Endothelial cell (in vitro differentiated cells): ENCODE measurements at regions not wholly inside any gene's neighbourhood (a gene's known extent, or its start where the extent isn't known, plus 50 kb on each side); places are given as distances from the start of the nearest gene placed in this dataset.

ENCODE experiments used
- DNase-seq: peaks from one replicate; pipeline ENCODE4 v3.0.0; 2021; ENCODE audit warnings: low spot score
- H3K27ac Mint-ChIP-seq: one replicate; pipeline ENCODE4 v1.8.0; 2021; ENCODE audit warnings: mixed read lengths, inconsistent platforms; ENCODE audit not compliant: unreplicated experiment
- H3K27me3 Mint-ChIP-seq: one replicate; pipeline ENCODE4 v1.8.0; 2021; ENCODE audit warnings: mild to moderate bottlenecking, moderate library complexity, mixed read lengths, inconsistent platforms; ENCODE audit not compliant: unreplicated experiment
- H3K36me3 Mint-ChIP-seq: one replicate; pipeline ENCODE4 v1.8.0; 2021; ENCODE audit warnings: mild to moderate bottlenecking, low read depth, mixed read lengths, inconsistent platforms; ENCODE audit not compliant: unreplicated experiment
- H3K4me1 Mint-ChIP-seq: one replicate; pipeline ENCODE4 v1.8.0; 2021; ENCODE audit warnings: mild to moderate bottlenecking, mixed read lengths, inconsistent platforms; ENCODE audit not compliant: unreplicated experiment
- H3K4me3 Mint-ChIP-seq: one replicate; pipeline ENCODE4 v1.8.0; 2021; ENCODE audit warnings: mild to moderate bottlenecking, mixed read lengths, inconsistent platforms; ENCODE audit not compliant: unreplicated experiment
- H3K9me3 Mint-ChIP-seq: one replicate; pipeline ENCODE4 v1.8.0; 2021; ENCODE audit warnings: mixed read lengths, inconsistent platforms; ENCODE audit not compliant: unreplicated experiment
- TF ChIP-seq, protein P1 (sequence below): fragments of 200-600 bp; sonication (generic); IDR thresholded peaks from one replicate; pipeline ENCODE4 v1.5.0; 2021; ENCODE audit warnings: antibody characterized with exemption; ENCODE audit not compliant: unreplicated experiment

DNA sequence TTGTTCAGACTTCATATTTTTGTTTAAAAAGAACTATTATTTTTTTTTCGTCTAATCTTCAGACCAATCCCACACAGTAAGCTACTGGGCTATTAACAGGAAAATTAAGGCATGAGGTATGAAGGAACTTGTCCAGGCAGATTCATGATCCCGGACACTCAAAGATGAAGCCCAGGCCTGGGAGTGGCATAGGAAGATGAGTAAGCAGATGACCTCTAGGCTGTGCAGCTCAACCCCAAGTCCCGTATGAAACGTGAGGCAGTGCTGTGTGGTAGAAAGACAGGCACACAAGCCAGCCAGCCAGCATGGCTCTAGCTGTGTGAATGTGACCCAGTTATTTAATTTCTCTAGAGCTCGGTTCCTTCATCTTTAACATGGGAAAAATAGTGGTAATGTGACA lies 231.9 kb downstream of the CLIC5 start:
- DNase-seq = no peak
- no peak overlapping the region for H3K27ac Mint-ChIP-seq
- H3K9me3 Mint-ChIP-seq = no peaks in the 10 kb centered on the region
- no peaks in the 10 kb centered on the region for H3K27me3 Mint-ChIP-seq
- H3K36me3 Mint-ChIP-seq = no peaks in the 10 kb centered on the region
- no peak overlapping the region for H3K4me3 Mint-ChIP-seq
- TF ChIP-seq, protein P1, sequence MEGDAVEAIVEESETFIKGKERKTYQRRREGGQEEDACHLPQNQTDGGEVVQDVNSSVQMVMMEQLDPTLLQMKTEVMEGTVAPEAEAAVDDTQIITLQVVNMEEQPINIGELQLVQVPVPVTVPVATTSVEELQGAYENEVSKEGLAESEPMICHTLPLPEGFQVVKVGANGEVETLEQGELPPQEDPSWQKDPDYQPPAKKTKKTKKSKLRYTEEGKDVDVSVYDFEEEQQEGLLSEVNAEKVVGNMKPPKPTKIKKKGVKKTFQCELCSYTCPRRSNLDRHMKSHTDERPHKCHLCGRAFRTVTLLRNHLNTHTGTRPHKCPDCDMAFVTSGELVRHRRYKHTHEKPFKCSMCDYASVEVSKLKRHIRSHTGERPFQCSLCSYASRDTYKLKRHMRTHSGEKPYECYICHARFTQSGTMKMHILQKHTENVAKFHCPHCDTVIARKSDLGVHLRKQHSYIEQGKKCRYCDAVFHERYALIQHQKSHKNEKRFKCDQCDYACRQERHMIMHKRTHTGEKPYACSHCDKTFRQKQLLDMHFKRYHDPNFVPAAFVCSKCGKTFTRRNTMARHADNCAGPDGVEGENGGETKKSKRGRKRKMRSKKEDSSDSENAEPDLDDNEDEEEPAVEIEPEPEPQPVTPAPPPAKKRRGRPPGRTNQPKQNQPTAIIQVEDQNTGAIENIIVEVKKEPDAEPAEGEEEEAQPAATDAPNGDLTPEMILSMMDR = no peak
- no peaks in the 10 kb centered on the region for H3K4me1 Mint-ChIP-seq

DNA sequence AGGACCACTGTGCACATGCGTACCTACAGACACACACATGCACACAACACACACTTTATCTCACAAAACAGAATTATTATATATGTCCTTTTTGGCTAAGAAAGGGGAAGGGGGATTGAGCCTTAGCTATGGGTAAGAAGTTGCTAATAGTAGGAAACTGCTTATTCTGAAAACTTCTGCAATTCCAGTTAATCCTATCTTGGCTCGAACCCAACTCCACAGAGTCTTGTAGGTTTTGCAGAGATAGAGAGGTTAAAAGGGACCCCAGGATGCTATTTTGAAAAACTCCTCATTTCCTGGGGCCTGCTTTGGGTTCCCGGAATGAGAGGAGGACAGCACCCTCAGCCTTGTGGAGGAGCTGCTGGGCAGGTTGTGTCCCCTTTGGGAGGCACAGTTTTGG lies 233.8 kb downstream of the CLIC5 start:
- Mint-ChIP-seq H3K4me3 (no peak overlapping the region), H3K27ac (no peak overlapping the region), H3K36me3 (no peaks in the 10 kb centered on the region), H3K4me1 (no peaks in the 10 kb centered on the region), H3K9me3 (no peaks in the 10 kb centered on the region), H3K27me3 (no peaks in the 10 kb centered on the region)
- no peak for DNase-seq
- TF ChIP-seq, protein P1 = no peak

DNA sequence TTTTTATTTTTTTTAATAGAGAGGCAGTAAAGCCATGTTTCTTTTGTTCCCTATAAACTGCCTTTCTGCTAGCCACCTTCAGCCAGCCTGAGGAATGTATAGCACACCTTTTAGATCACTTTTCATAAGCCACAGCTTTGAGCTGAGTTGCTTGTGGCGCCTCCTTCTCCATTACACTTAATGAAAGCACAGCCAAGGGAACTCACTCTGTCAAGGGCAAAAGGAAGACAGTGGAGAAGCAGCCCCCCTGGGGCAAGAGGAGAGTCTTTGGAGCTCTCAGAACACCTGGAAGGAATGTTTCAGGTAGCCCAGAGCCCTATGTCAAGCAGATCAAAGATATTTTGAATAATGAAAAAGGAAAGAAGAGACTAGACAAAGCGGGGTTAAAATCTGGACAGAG lies 235.1 kb downstream of the CLIC5 start:
- Mint-ChIP-seq H3K4me3 (no peak overlapping the region), H3K27me3 (no peaks in the 10 kb centered on the region), H3K27ac (no peak overlapping the region), H3K9me3 (no peaks in the 10 kb centered on the region), H3K4me1 (no peaks in the 10 kb centered on the region), H3K36me3 (no peaks in the 10 kb centered on the region)
- TF ChIP-seq, protein P1 = no peak
- no peak for DNase-seq

DNA sequence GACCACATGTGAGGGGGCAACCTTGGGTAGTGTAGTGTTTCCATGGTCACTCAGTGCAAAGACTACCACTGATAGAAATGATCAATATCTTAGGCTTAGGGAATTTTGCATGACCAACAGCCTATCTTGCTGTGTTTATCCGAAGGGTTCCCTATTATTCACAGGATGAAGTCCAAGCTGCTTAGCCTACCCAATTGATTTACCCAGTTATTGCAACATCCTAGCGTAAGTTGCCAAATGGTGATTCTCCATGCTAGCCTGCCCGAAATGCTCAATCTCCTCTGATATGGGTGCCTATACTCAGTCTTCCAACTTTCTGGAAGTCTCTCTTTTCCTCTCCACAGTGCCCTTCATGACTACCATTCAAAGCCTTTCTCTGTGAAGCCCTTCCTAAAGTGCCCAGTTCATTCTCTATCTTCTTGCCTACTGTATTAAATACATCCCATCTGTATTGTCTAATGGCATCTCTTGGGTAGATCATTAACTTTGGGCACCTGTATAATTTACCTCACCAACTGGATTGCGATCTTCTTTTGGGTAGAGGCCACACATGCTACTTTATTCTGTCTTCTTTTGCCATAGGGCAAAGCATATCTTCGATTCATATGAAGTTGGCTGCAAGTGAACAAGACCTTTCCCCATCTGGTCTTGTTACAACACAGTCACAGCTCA lies 240.5 kb downstream of the CLIC5 start:
- H3K27ac Mint-ChIP-seq = no peak overlapping the region
- H3K9me3 Mint-ChIP-seq = no peaks in the 10 kb centered on the region
- TF ChIP-seq, protein P1 = no peak
- H3K4me1 Mint-ChIP-seq = peaks cover 7% of the 10 kb centered on the region
- no peaks in the 10 kb centered on the region for H3K27me3 Mint-ChIP-seq
- DNase-seq = no peak
- no peak overlapping the region for H3K4me3 Mint-ChIP-seq
- H3K36me3 Mint-ChIP-seq = no peaks in the 10 kb centered on the region

DNA sequence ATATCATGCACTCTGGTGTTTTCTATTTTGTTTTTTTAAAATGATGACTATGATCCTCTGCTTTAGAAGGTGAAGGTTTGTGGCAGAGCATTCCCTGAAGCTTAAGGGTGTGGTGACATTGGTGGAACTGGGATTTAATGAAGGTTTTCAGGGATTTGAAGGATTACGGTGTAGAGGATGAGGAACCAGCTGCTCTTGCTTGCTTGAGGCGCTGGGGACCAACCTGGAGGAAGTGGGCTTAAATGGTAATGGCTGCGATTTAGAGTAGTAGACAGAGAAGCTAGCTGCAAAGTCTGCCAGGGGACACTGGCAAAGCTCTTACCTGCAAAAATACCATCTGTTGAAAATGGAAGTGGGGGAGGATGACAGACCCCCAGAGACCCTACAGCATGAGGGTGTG lies 241.8 kb downstream of the CLIC5 start:
- no peaks in the 10 kb centered on the region for H3K9me3 Mint-ChIP-seq
- TF ChIP-seq, protein P1 = no peak
- no peaks in the 10 kb centered on the region for H3K27me3 Mint-ChIP-seq
- H3K4me1 Mint-ChIP-seq = peaks cover 7% of the 10 kb centered on the region
- H3K36me3 Mint-ChIP-seq = no peaks in the 10 kb centered on the region
- H3K4me3 Mint-ChIP-seq = no peak overlapping the region
- no peak for DNase-seq
- no peak overlapping the region for H3K27ac Mint-ChIP-seq
